ENCODE measurements at regions not wholly inside any gene's neighbourhood (a gene's known extent, or its start where the extent isn't known, plus 50 kb on each side); places are given as distances from the start of the nearest gene placed in this dataset.

DNA sequence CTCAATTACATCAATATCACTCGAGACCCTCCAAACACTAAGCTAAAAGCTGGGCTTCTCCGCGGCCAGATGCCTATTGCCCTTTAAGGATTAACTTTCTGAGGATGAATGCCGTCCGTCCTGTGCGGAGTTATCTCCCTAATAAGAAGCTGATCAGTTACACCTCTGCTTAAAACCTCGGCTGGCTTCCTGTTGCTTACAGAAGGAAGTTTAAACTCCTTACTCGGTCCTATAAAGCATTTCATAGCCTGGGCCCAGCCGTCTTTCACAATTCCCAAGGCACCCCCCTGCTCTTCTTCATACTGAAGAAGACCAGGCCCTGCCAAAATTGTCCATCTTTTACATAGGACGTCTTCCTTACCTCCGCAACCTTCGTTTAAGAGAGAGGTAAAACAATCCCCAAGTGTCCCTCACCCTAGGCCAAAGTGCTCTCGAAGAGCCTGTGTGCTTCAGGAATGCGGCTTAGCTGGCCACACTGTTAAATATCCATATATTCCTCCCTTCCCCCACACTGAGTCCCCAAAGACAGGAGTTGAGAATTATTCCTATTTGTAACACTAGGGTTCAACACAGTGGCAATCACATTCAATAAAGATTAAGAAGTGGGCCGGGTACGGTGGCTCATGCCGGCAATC is 112.6 kb upstream of the IRX5 start:
- H3K4me3 ChIP-seq (ENCODE audit: low read depth, low read length) = no peak overlapping the region
- TF ChIP-seq, protein P1, sequence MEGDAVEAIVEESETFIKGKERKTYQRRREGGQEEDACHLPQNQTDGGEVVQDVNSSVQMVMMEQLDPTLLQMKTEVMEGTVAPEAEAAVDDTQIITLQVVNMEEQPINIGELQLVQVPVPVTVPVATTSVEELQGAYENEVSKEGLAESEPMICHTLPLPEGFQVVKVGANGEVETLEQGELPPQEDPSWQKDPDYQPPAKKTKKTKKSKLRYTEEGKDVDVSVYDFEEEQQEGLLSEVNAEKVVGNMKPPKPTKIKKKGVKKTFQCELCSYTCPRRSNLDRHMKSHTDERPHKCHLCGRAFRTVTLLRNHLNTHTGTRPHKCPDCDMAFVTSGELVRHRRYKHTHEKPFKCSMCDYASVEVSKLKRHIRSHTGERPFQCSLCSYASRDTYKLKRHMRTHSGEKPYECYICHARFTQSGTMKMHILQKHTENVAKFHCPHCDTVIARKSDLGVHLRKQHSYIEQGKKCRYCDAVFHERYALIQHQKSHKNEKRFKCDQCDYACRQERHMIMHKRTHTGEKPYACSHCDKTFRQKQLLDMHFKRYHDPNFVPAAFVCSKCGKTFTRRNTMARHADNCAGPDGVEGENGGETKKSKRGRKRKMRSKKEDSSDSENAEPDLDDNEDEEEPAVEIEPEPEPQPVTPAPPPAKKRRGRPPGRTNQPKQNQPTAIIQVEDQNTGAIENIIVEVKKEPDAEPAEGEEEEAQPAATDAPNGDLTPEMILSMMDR (IDR thresholded peaks at IDR 0.05; ENCODE audit: insufficient read depth, low read length, missing control alignments) = no peak
- CTCF ChIA-PET = no interaction called here
- POLR2A ChIA-PET = no interaction called here
- DNase-seq (ENCODE audit: low read depth, low spot score) = no peak

DNA sequence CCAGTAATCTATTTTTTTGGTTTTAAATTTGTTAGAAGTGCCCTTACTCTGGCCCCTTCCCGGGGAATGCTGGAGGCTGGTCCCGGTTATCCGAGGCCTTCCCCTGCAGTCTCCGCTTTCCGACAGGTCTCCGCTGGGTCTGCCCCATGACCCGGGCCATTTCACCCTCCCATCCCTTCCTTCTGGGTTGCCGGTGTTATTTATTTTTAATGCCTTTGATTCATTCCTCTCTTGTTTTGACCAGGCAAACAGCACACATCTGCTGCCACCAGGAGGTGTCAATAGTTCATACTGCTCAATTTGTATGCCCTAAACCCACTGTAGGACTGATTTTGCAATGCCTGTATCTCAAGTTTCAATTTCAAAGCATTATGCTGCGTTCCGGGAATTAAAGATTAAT is 113.2 kb upstream of the IRX5 start:
- no peak overlapping the region for H3K4me3 ChIP-seq (ENCODE audit: low read depth, low read length)
- ChIA-PET POLR2A (no interaction called here), CTCF (no interaction called here)
- DNase-seq (ENCODE audit: low read depth, low spot score) = no peak
- TF ChIP-seq, protein P1 (IDR thresholded peaks at IDR 0.05; ENCODE audit: insufficient read depth, low read length, missing control alignments) = peak; percentile 39

DNA sequence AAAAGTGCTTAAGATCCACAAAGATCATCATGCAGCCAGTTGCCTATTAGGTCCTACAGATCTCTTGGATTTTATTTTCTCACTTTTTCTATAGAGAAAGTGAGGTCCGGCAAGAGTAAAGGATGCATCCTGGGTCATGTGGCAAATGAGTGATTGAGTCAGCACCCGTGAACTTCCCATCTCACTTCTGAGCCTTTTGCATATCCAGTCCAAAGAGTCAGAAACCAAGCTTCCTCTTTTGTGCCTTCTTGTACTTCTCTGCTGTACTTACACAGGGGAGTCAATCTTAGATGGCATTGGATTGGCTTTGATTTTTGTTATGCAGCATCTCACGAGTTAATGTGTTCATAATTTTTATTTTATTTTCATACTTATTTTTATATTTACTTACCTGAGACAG is 114.2 kb upstream of the IRX5 start:
- no peak for DNase-seq (ENCODE audit: low read depth, low spot score)
- H3K4me3 ChIP-seq (ENCODE audit: low read depth, low read length) = no peak overlapping the region
- CTCF ChIA-PET = no interaction called here
- POLR2A ChIA-PET = no interaction called here
- TF ChIP-seq, protein P1 (IDR thresholded peaks at IDR 0.05; ENCODE audit: insufficient read depth, low read length, missing control alignments) = no peak

DNA sequence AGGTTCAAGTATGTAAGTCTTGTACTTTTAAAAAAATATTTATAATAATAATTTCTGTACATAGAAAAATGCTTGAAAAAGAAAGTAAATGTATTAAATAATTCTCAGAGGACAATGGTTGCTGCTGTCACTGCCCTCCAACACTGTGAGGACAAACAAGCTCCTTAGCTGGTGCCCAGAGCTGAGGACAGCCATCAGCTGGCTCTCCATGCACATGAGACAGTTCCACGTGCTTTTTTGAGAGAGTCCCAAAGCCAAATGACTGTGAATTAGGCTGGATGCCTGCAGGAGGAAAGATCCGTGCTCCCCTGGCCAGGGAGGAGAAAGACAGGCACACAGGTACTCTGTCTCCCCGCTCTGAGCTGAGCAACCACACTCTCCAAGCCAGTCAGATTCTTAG is 115.5 kb upstream of the IRX5 start:
- TF ChIP-seq, protein P1 (IDR thresholded peaks at IDR 0.05; ENCODE audit: insufficient read depth, low read length, missing control alignments) = no peak
- ChIA-PET POLR2A (no interaction called here), CTCF (no interaction called here)
- no peak overlapping the region for H3K4me3 ChIP-seq (ENCODE audit: low read depth, low read length)
- DNase-seq (ENCODE audit: low read depth, low spot score) = no peak

DNA sequence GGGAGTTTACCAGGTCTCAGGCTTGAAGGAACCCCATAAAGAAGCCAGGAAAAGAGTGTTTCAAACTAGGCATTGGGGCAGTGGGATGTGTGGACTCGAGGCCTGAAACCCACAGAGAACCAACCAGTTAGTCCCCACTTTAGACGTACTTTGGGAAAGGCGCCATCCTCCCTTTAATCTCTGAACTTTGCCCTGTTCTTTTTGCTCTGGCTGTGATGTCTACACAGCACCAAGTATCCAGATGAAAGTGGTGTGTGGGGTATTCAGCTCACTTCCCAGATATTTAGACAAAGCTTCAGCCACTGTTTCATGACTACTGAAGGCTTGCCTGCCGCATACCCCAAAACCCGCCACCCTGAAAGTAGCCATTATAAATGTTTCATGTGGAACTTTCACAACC is 116.9 kb upstream of the IRX5 start:
- POLR2A ChIA-PET = no interaction called here

DNA sequence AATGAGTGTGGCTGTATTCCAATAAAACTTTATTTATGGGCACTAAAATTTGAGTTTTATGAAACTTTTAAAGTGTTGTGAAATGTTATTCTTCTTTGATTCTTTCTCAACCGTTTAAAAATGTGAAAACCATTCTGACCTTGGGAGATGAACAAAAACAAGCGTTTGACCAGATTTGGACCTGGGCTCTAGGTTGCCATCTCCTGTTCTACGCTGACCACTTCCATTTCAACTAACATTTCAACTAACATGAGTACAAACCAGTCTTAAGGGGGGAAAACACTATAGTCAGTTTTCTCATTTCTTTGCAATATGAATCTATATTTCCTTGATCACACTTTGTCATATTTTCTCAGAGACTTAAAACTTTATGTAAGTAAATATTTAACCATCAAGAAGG is 118.4 kb upstream of the IRX5 start:
- H3K4me3 ChIP-seq (ENCODE audit: low read depth, low read length) = no peak overlapping the region
- TF ChIP-seq, protein P1 (IDR thresholded peaks at IDR 0.05; ENCODE audit: insufficient read depth, low read length, missing control alignments) = peak; percentile 5
- CTCF ChIA-PET = no interaction called here
- no peak for DNase-seq (ENCODE audit: low read depth, low spot score)
- POLR2A ChIA-PET = no interaction called here

More for the DNA sequence above, 116.9 kb upstream of the IRX5 start:
- CTCF ChIA-PET = no interaction called here
- TF ChIP-seq, protein P1 (IDR thresholded peaks at IDR 0.05; ENCODE audit: insufficient read depth, low read length, missing control alignments) = no peak
- no peak overlapping the region for H3K4me3 ChIP-seq (ENCODE audit: low read depth, low read length)
- no peak for DNase-seq (ENCODE audit: low read depth, low spot score)
